Testis (tissue), 2 donors: ENCODE measurements at regions not wholly inside any gene's neighbourhood (a gene's known extent, or its start where the extent isn't known, plus 50 kb on each side); places are given as distances from the start of the nearest gene placed in this dataset.

Source experiments
- DNase-seq: peaks from one replicate; pipeline ENCODE4 v3.0.0-alpha.2; 2019
- H3K27ac ChIP-seq, 2 donors: fragments of 200-600 bp; sonication (generic); one replicate each; pipeline ENCODE4 v1.5.1; 2019
- H3K27me3 ChIP-seq: fragments of 200-600 bp; sonication (generic); one replicate; pipeline ENCODE4 v1.5.1; 2019
- H3K36me3 ChIP-seq: fragments of 200-600 bp; sonication (generic); one replicate; pipeline ENCODE4 v1.5.1; 2017; ENCODE audit warnings: low read depth; ENCODE audit errors: missing control alignments
- H3K4me1 ChIP-seq: fragments of 200-600 bp; sonication (generic); one replicate; pipeline ENCODE4 v1.5.1; 2019
- H3K4me3 ChIP-seq, 2 donors: fragments of 200-600 bp; sonication (generic); one replicate each; pipeline ENCODE4 v1.5.1; 2017 to 2019
- H3K9me3 ChIP-seq: fragments of 200-600 bp; sonication (generic); one replicate; pipeline ENCODE4 v1.5.1; 2017
- POLR2A ChIP-seq: fragments of 450-650 bp; IDR thresholded peaks from one replicate; pipeline ENCODE4 v1.6.1; 2017; ENCODE audit warnings: antibody characterized with exemption, mild to moderate bottlenecking, moderate library complexity
- WGBS, 2 donors: methylation state at CpG; one replicate each; pipeline ENCODE4 v1.1.5; 2018; 5-methylcytosine and 5-hydroxymethylcytosine counted together
- intact Hi-C: fragments of 100-400 bp; cut with DNase I; formaldehyde crosslinking; loops from one replicate; pipeline ENCODE4 v1.15.1; 2023; ENCODE audit warnings: low total_unique reads
- TF ChIP-seq, protein P1 (sequence below), 3 experiments: fragments of 450-650 bp in 2 of 3; fragments of 200-600 bp in 1 of 3; sonication (generic) in 1 of 3; IDR thresholded peaks; one replicate each; pipeline ENCODE4 v1.5.1; 2016 to 2019; ENCODE audit warnings: antibody characterized with exemption in 3 of 3, mild to moderate bottlenecking in 2 of 3, moderate library complexity in 1 of 3

DNA sequence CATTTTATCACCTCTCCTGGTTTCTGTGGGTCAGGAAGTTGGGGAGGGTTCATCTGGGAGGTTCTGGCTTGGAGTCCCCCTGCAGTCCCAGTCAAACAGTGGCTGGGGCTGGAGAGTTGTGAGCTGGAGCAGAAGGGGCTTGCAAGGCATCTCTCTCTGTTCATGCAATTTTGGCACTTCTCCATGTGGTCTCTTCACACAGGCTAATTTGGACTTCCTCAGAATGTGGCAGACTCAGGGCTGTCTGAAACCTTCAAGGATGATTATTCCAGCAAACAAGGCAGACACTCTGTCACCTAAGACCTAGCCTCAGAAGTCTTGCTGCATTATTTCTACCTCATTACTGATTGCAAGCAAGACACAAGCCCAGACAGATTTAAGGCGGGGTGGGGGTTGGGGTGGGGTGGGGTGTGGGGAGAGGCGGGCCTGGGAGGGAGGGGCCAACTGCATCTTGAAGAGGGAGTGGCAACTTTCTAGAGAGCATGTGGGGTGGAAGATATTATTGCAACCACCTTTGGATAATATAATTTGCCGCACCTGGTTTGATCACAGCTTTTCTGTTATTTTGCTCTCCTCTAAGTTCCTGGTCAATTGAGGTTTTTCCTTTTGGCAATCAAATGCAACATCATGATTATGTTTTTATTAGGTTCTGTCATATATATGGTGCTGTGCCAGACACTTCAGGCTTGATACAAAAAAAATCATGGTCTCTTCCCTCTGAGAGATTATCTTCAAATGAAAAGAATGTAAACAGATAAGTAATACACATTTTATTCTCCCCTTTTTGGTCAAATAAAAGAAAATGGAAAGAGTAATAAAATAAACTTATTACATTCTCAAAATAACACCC, 799.5 kb downstream of the RPA4 start:
- TF ChIP-seq, protein P1, sequence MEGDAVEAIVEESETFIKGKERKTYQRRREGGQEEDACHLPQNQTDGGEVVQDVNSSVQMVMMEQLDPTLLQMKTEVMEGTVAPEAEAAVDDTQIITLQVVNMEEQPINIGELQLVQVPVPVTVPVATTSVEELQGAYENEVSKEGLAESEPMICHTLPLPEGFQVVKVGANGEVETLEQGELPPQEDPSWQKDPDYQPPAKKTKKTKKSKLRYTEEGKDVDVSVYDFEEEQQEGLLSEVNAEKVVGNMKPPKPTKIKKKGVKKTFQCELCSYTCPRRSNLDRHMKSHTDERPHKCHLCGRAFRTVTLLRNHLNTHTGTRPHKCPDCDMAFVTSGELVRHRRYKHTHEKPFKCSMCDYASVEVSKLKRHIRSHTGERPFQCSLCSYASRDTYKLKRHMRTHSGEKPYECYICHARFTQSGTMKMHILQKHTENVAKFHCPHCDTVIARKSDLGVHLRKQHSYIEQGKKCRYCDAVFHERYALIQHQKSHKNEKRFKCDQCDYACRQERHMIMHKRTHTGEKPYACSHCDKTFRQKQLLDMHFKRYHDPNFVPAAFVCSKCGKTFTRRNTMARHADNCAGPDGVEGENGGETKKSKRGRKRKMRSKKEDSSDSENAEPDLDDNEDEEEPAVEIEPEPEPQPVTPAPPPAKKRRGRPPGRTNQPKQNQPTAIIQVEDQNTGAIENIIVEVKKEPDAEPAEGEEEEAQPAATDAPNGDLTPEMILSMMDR (IDR thresholded peaks at IDR 0.05): no peak
- no peak for TF ChIP-seq POLR2A
- no peaks in the 10 kb centered on the region for H3K4me1 ChIP-seq
- no peaks in the 10 kb centered on the region for H3K9me3 ChIP-seq
- no peaks in the 10 kb centered on the region for H3K36me3 ChIP-seq
- intact Hi-C loops: no loop called here
- H3K27ac ChIP-seq: no peak overlapping the region
- no peak for DNase-seq
- no peaks in the 10 kb centered on the region for H3K27me3 ChIP-seq
- 76 to 98% methylated on average over 3 of the region's 3 CpGs for WGBS, 2 donors
- no peak overlapping the region for H3K4me3 ChIP-seq

DNA sequence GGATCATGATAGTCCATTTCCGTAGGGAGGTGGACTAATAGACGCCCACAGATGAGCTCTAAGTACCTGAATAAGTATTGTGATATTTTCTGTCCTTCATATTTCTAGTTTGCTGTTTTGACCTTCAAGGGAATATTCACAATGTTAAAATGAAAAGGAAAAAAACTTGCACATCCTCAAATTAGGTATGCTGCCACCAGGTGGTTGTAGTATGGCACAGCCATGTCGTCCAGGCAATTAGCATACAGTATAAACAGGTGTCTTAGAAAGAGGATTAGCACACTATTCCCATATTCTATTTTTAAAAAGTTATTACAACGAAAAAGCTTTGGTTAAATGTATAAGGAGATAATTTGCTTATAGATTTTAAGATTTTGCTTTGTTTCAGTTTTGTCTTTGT, 802.0 kb downstream of the RPA4 start:
- H3K9me3 ChIP-seq: no peaks in the 10 kb centered on the region
- H3K4me3 ChIP-seq: no peak overlapping the region
- peak; percentile 23 for DNase-seq
- H3K4me1 ChIP-seq: no peaks in the 10 kb centered on the region
- intact Hi-C loops: no loop called here
- TF ChIP-seq, protein P1 (IDR thresholded peaks at IDR 0.05): peak in 2 of 3 experiments; percentile 24
- TF ChIP-seq POLR2A: no peak
- H3K36me3 ChIP-seq: no peaks in the 10 kb centered on the region
- H3K27me3 ChIP-seq: no peaks in the 10 kb centered on the region
- H3K27ac ChIP-seq: no peak overlapping the region
- 53 to 69% methylated on average over 4 of the region's 4 CpGs for WGBS, 2 donors

DNA sequence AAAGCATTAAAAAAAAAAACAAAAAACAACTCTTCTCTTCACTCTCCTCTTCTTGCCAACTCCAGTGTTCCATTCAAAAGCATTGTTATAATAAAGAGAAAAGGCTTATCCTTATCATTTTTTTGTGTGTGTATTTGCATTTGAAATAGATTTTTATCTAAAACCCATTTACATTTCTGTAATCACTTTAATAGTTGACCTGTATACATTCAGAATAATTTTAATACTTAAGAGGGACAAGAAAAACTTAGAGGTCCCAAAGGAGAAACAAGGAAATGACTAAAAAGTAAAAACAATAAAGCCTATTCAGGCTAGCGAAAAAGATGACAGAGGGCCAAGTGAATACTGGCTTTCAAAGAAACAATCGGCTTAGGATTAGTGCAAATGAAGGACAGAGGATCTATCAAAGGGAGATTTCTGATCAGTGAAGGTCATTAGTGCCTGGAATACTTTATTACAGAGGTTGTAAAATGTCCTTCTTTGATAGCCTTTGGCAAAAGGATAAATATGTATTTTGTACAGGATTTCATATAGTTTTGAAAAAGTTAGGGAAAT, 808.3 kb downstream of the RPA4 start:
- no peaks in the 10 kb centered on the region for H3K4me1 ChIP-seq
- TF ChIP-seq, protein P1 (IDR thresholded peaks at IDR 0.05): no peak
- no peak for TF ChIP-seq POLR2A
- no peaks in the 10 kb centered on the region for H3K27me3 ChIP-seq
- no peaks in the 10 kb centered on the region for H3K36me3 ChIP-seq
- WGBS, 2 donors: 45 to 53% methylated on average over 2 of the region's 2 CpGs
- H3K9me3 ChIP-seq: no peaks in the 10 kb centered on the region
- DNase-seq: no peak
- no peak overlapping the region for H3K27ac ChIP-seq
- no peak overlapping the region for H3K4me3 ChIP-seq
- intact Hi-C loops: no loop called here

DNA sequence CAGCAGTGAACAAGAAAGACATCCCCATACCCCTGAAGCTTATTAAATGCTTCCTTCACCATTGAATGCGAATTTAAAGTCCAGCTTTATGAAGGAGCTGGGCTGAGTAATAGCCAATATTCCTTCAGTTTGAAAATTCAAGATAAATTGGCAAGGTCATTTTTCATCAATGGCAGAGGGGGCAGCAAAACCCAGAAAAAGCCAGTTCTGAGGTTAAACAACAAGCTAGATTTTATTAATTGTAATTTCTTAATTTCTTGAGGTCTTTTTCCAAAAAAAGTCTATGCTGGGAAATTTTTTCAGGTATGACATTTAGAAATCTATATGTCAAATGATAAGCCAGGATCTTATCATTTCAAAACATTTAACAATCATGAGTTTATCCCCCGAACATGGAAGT, 808.9 kb downstream of the RPA4 start:
- no peak for DNase-seq
- intact Hi-C loops: no loop called here
- TF ChIP-seq POLR2A: no peak
- TF ChIP-seq, protein P1 (IDR thresholded peaks at IDR 0.05): no peak
- 85 to 92% methylated on average over 2 of the region's 2 CpGs for WGBS, 2 donors
- H3K9me3 ChIP-seq: no peaks in the 10 kb centered on the region
- no peak overlapping the region for H3K4me3 ChIP-seq
- H3K27ac ChIP-seq: no peak overlapping the region
- no peaks in the 10 kb centered on the region for H3K27me3 ChIP-seq
- no peaks in the 10 kb centered on the region for H3K36me3 ChIP-seq
- no peaks in the 10 kb centered on the region for H3K4me1 ChIP-seq
